HG03139 (cell line): ENCODE measurements at regions not wholly inside any gene's neighbourhood (a gene's known extent, or its start where the extent isn't known, plus 50 kb on each side); places are given as distances from the start of the nearest gene placed in this dataset.

Source experiments
- ATAC-seq: cut with Tn5 transposase; IDR thresholded peaks from one replicate; pipeline ENCODE4 v1.9.1; 2021; ENCODE audit not compliant: unreplicated experiment

DNA sequence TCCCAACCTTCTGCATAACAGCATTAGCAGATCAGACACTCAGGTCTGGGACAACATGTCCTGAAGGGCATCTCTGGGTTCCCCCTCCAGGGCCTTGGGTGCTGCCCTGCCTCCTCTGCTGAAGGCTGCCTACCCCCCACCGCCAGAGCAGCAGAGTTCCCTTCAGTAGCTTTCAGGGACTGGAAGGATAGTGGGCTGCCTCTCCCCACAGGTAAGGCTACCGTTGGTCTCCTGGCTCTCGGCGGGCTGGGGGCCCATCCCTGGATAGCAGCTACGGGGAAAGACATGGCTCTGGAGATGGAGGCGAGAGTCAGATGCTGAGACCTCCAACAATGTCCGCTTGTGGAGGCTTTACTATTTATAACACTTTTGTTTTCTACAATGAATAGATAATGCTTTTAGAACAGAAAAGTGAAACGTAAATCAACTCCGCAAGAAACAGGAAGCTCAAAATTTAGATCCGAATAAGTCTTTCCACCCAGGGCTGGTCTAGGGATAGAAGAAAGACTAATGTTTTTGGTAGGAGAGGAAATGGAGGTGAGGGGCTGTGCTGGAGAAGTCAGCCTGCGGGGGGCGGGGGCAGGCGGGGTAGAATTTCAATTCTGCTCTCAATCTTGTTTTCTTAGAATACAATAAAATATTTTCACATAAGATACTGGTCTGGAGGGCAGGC, 58.4 kb downstream of the ARL4C start:
- ATAC-seq, result no peak

DNA sequence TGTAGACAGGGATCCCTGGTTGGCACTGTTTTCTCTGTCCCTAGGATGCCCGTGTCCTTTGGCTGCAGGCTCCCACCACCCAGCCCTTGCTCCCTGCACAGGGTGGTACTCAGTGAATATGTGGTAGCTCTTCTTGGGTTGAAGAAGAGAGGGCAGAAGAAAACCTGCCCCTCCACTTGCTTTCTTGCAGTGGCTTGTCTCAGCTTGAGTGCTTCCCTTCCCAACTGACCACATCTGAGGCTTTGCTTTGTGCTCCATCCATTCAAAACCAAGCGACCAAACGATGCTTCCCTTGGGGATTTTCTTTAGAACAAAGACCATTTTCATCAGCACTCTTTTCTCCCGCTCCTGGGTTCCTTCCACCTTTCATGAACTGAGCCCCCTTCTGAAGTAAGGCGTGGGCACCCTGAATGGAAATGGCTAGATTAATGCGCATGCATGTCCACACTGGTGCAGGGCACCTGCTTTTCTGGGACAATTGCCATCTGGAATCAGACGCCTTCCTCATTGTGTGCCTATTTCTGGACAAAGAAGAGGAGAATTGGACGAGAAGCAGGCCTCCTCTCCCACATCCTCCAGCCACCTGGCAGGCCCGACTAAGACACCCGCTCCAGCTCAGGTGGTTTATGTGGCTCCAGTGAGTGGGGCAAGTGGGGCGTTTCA, 59.1 kb downstream of the ARL4C start:
- no peak for ATAC-seq

DNA sequence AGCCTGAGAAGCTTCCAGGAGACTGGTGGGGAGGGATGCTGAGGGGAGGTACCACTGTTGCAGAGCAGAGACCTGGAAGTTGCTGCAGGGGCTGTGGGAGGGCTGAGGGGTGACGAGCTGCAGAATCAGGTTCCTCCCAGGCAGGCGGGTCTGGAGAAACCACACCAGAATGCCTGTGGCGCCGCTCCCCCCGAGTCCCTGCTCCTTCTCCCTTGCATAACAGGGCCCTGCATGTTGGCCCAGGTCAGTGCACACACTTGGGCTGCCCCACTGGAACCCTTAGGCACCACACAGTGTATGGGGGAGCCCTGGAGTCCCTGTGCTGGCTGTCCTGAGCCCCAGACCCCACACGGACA, 60.4 kb downstream of the ARL4C start:
- no peak for ATAC-seq

DNA sequence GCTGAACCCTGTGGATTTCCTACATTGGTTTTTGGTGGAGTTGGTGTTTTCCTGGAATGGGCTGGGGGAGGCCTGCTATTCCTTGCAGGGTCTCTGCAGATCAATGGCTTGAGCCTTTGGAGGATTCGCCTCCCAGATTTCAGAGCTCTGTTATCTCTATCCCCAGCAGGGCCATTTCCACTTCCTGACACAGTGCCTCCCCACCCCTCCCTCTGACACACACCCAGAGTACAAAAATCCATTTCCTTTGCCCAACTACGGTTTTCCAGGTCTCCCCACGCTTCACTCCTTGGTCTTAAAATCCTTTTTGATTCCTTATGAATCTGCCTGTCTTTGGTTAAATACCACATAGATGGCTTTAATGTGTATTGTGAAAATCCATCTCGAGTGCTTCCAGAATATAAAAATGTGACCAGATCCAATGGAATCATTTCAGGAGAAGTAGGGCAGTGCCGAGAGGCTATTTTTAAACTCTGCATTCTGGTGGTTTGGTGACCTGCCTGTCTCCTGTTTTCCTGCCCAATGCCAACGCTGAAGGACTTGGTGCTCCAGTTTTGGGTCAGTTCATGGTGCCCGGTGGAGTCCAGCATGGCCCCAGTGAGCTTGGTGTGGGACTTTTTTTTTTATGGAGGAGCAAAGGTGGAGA, 60.9 kb downstream of the ARL4C start:
- no peak for ATAC-seq

DNA sequence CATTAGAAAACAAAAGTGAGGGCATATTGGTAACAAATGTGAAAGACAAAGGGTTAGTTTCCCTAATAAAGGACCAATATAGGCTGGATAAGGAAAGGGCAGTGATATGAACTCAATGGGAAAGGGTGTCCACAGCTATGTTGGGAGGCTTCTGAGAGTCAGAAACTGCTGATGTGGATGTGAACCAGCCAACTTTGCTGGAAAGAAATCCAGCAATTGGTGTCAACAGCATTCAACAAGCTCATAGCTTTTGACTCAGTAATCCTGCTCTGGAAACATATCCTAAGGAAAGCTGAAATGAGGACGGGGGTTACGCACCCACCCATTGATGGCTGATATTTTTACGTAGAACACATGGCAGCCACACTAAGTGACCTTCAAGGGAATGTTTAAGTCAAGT, 63.7 kb downstream of the ARL4C start:
- no peak for ATAC-seq

DNA sequence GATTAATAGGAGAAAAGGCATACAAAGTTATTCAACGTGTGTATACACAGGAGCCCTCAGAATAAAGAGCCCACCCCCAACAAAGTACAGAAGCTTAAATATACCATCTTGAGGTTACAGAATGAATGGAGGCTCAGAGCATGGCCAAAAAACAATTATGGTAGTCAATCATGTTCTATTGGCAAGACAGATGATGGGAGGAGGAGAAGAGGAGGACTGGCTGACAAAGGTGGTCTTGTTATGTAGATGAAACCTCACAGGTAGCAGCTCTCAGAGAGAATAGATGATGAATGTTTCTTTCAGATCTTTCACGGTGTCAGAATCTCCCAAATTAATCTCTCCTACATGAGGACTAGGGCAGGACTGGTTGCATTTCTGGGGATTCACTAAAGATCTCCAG, 66.0 kb downstream of the ARL4C start:
- no peak for ATAC-seq

DNA sequence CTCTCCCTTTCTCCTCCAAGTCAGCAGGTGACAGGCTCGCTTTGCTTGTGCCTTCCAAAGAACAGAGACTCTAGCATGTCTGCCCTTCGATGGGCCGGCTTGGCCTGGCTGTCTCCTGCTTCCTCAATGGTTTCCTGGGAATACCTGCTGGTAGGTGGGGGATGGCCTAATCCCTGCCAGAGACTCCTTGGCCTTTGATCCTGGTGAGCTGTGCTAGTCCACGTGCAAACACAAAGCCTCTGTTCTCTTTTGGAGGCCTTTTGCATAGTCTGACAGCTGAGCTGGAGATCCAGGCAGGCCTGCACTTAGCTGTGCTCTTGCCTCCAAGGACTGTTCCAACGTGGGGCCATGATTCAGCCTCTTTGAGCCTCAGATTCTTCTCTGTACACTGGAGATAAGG, 67.6 kb downstream of the ARL4C start:
- ATAC-seq, result no peak

DNA sequence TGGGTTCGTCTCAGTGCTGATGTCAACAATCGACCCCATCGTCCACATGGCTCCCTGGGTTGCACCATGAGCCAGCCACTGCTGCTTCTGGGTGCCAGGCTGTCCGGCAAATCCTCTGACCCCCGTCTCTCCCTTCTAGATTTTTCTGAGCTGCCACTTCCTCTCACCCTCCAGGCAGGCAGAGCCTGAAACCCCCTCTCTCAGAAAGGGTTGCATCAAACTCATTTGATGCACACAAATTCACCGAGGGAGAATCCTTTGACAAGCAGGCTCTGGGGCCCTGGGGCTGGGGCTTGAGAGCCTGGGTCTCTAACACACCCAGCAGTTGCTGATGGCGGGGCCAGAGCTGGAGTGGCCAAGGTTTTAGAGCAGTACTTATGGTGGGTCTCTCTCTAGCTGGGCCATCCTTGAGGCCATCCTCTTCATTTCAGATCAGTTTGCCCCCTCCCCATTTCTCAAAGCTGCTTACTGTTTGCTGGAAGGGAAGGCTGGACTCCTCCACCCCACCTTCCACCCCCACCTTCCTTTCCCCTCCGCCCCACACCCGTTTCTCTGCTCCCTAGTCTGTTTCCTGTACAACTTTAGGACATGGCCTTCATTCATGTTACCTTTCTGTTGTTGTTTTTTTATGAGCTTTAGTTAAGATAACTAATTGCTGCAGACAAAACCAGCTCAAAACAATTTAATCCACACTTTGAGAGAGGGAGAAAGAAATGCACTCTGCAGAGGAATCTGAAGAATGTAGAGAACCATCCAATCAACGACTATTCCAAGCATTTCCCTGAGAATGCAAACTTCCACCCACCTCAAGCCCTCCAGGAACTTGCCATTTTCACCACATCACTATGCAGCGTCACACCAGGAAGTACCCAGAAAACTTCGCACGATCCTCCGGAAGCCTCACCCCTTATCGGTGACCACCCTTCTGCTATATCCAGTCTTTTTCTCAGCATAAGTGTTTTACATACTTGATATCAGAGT, 69.5 kb downstream of the ARL4C start:
- no peak for ATAC-seq

DNA sequence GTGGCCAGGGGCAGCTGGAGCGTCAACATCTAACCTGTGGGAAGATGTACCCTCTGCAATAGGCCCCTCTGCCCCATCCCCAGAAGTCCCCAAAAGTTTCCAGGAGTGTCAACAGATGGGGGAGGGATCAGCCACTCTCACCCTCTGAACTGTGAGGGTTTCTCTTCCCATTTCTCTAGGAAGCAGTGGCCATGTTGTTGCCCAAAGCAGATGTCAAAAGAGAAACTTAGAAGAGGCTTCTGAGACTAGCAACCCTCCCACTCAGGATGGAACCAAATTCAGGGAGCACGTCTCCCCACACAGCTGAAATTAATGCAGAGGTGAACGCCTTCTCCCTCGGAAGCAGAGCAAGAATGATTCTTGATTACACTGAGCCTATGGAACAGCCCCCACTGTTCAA, 70.3 kb downstream of the ARL4C start:
- ATAC-seq, result no peak

DNA sequence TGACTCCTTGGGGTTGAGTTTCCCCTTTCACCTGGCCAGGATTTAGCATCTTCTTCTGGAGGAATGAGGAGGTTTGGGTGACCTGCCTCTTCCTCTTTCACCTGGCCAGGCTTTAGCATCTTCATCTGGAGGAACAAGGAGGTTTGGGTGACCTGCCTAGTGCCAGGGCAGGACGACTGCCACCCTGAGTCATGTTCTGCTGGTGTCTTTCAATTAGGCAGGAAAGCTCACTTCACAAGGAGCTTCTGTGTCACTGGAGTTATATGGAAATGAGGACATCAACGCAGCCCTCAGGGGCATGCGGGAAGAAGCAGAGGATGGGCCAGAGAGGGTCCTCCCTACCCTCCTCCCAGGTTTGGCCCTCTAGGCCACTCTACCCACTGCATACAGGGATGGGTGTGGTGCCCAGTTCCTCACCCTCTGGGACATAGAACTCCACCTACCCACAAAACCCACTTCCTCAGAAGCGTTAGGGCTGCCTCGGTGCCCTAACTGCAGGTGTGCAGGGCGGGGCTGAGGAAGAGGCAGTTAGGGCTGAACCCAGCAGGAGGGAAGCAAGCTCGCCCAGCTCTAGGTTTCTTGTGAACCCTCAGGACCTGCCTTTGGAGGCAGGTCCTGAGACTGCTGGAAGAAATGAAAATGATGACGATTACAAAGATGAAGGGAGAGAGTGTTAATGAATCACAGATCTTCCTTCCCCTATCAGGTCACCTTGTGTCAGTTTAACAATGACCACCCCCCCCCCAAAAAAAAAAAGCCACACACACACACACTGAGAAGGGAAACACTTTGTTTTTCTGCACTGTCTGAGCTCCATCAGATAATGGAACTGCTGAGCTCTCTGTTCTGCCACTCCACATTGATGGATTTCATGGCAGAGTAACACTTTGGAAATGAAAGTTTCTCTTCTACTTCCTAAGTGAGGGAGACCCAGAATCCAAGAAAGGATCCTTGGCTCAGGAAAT, 71.0 kb downstream of the ARL4C start:
- ATAC-seq, result peak; percentile 65

DNA sequence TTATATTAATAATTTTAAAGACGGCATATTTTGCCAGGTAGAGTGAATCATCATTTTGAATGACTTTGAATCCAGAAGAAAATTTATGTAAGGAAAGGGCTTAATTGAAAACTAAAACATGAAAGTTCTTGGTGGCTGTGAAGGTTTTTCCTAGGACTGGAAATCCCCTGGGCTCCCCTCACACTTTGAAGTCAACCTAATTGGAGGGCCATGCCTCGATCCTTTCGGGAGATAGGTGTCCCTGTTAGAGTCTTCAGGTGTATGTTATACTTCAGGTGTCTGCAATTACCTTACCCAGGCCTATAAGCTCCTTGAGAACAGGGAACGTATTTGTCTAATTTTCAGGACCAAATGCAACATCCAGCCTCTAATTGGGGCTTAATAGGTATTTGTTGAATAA, 73.0 kb downstream of the ARL4C start:
- ATAC-seq, result no peak

DNA sequence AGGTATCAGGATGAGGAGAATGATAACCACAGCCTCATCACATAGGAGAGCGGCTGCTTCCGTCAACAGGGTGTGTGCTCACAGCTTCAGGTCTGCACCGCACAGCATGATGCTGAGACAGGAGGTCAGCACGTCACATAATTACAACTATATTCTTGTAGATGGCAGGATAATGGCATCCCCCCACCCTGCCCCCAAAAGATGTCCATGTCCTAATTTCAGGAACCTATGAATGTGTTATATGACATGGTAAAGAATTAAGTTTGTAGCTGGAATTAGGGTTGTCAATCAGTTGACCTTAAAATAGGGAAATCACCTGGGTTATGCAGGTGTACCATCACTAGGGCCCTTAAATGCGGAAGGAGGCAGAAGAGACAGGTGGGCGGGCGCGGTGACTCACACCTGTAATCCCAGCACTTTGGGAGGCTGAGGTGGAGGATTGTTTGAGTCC, 73.9 kb downstream of the ARL4C start:
- ATAC-seq, result no peak

DNA sequence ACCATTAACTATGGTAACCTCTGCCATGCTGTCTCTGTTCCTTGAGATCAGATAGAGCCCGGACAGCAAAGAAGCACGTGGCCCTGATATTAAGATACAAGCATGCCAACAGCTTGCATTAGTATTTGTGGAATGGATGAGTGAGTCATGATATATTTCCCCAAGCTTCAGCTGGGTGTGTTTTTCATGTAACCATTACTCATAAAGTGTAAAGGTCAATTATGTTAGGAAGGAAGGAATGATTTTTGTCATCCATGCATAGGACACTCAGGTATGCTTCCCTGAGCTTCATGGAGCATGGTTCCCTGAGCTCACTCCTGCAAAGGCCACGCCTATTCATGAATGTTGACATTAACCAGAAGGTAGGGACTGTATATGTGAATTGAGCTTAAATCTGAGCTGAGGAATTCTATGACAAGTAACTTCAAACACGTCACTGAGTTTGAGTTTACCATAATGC, 74.6 kb downstream of the ARL4C start:
- ATAC-seq, result no peak

DNA sequence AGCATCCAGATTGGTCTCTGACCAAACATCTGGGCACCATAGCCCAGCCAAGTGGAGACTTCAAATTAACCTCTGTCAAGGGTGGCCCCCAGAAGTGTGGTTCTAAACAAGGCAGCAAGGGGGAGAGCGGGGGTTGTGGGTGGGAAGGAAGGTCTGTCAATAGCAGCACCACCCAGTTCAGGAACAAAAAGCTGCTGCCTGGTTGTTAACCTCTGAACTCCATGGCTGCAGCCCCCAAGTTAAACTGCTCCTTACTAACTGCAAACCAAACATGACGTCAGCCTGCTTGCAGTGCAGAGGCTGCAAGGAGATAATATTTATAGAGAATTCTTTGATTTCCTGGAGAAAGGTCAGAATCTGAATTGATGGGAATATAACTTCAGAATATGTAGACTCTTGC, 76.5 kb downstream of the ARL4C start:
- ATAC-seq, result no peak

DNA sequence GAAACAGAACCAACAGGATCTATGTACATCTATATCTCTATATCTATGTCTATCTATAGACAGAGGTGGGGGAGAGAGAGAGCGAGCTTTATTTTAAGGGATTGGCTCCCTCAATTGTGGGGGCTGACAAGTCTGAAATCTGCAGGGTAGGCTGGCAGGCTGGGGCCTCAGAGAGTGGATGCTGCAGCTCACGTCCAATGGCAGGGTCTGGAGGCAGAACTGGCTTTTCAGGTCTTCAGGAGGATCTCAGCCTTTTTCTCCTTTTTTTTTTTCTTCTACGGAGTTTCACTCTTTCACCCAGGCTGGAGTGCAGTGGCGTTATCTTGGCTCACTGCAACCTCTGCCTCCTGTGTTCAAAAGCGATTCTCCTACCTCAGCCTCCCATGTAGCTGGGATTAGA, 77.2 kb downstream of the ARL4C start:
- ATAC-seq, result no peak

DNA sequence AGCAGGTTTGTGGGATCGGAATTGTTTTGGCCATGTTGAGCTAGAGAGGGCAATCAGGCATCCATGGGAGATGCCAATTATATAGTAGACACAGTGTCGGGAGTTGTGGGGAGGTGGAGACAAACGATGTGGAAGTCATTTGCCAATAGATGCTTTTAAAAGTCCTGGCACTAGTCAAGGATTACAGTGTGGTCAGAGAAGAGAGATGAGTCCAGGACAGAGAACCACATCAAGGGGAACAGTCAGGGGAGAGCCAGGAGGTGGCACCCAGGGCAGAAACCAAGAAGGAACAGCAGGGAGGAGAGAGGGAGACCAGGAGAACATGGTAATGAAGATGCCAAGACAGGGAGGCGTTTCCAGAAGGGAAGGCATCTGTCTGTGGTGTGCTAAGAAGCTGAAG, 81.2 kb downstream of the ARL4C start:
- no peak for ATAC-seq

DNA sequence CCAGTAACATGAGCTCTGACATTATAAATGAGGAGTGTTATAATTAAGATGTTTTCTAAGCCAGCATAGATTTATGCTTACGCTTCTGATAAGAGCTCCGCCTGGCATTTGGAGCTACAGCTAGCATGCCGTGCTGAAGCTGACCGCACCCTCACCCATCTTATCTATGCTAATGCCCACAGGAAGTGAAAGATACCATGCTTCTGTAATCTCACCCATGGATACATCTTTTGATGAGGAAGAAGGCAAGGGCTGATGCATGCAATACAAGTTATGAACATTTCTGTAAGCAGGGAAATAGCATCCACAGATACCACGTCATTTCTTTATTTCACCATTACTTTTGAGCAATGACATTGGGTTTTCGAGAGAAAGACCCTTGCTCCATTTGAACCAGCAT, 82.3 kb downstream of the ARL4C start:
- no peak for ATAC-seq

DNA sequence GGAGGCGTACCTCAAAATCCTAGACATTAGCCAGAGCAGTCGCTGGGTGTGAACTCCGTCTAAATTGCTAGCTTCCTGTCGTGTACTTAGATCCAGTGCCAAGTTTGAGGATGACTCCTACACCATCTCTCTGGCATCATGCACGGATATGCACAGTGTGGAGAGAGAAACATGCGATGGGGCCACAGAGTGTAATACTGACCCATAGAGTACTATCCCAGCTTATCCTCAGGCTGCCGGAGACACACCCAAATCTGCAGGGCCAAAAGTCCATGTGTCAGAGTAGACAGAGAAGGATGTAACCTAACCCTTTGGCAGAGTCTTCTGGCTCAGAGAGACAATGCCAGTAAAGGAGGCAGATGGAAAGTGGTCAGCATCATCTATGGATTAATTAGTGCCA, 84.2 kb downstream of the ARL4C start:
- no peak for ATAC-seq

DNA sequence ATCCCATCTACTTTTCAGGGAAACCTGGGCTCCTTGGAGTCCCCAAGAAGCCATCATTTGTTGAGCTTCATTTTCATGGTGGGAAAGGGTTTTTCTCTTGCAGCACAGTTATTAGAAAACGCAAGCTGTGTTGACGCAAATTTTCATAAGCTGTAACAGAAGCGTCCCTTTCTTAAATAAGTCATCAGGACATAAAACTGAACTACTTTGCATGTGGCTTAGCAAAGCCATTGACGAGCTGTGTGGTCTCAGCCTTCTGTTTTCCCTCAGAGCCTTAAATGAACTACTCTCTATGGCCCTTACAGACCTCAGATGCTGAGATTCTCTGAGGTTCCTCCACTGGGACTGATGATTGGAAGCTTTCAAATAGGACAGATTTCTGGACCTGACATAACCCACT, 85.1 kb downstream of the ARL4C start:
- peak; percentile 86 for ATAC-seq

DNA sequence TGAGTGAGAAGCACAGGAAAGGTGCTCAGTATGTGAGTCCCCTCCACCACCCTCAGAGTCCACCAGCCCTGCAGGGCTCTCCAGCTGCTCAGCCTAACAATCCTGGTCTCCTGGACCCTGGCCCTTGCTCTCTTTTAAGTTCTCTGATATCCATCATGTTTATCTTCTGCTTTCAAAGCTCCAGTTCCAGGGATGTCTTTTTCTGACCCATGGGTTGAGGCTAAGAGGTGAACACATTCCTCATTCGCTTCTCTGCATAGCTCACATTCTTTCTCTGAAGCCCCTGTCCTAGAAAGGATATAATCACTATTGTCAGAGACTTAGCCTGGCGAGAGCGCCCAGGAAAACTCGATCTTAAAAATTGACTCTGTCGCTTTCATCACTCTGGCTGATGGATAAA, 86.4 kb downstream of the ARL4C start:
- ATAC-seq, result no peak
